ENCODE measurements at regions not wholly inside any gene's neighbourhood (a gene's known extent, or its start where the extent isn't known, plus 50 kb on each side); places are given as distances from the start of the nearest gene placed in this dataset.

DNA sequence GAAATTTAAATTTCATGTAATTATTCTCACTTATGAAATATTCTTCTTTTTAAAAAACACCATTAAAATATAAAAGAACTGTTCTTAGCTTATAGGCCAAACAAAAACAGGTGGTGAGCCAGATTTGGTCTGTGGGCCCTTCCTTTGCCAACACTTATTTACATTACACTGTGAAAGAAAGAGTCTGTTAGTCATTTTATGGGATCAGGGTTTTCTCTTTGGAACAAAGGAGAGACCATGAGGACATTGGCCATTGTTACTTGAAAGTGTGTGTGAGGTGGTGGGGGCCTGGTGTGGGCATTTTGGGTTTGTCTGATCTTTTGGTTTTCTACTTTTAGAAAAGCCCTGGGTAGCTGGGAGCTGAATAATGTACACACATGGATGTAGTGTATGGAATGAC lies 62.7 kb downstream of the TTC6 start:
- TF ChIP-seq, protein P1, sequence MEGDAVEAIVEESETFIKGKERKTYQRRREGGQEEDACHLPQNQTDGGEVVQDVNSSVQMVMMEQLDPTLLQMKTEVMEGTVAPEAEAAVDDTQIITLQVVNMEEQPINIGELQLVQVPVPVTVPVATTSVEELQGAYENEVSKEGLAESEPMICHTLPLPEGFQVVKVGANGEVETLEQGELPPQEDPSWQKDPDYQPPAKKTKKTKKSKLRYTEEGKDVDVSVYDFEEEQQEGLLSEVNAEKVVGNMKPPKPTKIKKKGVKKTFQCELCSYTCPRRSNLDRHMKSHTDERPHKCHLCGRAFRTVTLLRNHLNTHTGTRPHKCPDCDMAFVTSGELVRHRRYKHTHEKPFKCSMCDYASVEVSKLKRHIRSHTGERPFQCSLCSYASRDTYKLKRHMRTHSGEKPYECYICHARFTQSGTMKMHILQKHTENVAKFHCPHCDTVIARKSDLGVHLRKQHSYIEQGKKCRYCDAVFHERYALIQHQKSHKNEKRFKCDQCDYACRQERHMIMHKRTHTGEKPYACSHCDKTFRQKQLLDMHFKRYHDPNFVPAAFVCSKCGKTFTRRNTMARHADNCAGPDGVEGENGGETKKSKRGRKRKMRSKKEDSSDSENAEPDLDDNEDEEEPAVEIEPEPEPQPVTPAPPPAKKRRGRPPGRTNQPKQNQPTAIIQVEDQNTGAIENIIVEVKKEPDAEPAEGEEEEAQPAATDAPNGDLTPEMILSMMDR (IDR thresholded peaks at IDR 0.05; ENCODE audit: insufficient read depth, low read depth, low read length), result no peak
- TF ChIP-seq EZH2 (IDR thresholded peaks at IDR 0.05; ENCODE audit: insufficient read depth, low read length), result no peak
- no peaks in the 10 kb centered on the region for H3K36me3 ChIP-seq (ENCODE audit: insufficient read depth, low read length)
- DNase-seq (ENCODE audit: low read depth) (no peak), FAIRE-seq (no peak)
- no peak overlapping the region for H3K27ac ChIP-seq (ENCODE audit: low read depth, low read length)
- no peak overlapping the region for H3K4me2 ChIP-seq (ENCODE audit: low read length)
- H2AFZ ChIP-seq (ENCODE audit: low read depth, low read length), result no peak overlapping the region
- H3K9me3 ChIP-seq (ENCODE audit: insufficient read depth, low read depth, low read length), result no peaks in the 10 kb centered on the region
- H3K27me3 ChIP-seq (ENCODE audit: insufficient read depth, low read length), result no peaks in the 10 kb centered on the region
- H3K9ac ChIP-seq (ENCODE audit: low read length), result no peak overlapping the region
- H3K4me3 ChIP-seq (ENCODE audit: insufficient read depth, low read depth, low read length), result no peak overlapping the region
- no peaks in the 10 kb centered on the region for H3K36me3 Mint-ChIP-seq (ENCODE audit: low read depth, unreplicated experiment)
- peaks cover 3% of the 10 kb centered on the region for H3K9me3 Mint-ChIP-seq (ENCODE audit: unreplicated experiment)
- no peak overlapping the region for H3K27ac Mint-ChIP-seq (ENCODE audit: unreplicated experiment)
- H3K27me3 Mint-ChIP-seq (ENCODE audit: low read depth, unreplicated experiment), result no peaks in the 10 kb centered on the region
- no peaks in the 10 kb centered on the region for H3K79me2 ChIP-seq (ENCODE audit: insufficient read depth, low read length)
- peaks cover 4% of the 10 kb centered on the region for H3K4me1 Mint-ChIP-seq (ENCODE audit: low read depth, unreplicated experiment)
- H4K20me1 ChIP-seq (ENCODE audit: insufficient read depth, low read length), result no peaks in the 10 kb centered on the region
- H3K4me1 ChIP-seq (ENCODE audit: insufficient read depth, low read length), result peaks cover 6% of the 10 kb centered on the region
- no peak overlapping the region for H3K4me3 Mint-ChIP-seq (ENCODE audit: unreplicated experiment)

DNA sequence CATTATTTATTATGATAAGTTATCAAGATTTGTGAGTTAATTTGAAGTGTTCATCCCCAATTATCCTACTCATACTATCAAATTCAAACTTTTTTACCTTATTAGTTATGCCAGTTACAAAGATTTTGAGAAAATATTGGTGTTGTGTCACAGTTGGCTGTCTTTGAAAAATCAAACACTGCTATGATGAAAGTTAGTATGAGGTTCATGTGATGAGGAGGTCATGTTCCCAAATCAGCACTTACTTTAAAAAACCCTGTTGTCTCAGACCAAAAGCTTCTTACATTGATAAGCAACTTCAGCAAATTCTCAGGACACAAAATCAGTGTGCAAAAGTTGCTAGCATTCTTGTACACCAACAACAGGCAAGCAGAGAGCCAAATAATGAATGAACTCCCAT lies 68.1 kb downstream of the TTC6 start:
- Histone ChIP-seq H3K36me3 (ENCODE audit: insufficient read depth, low read length) (no peaks in the 10 kb centered on the region), H3K9ac (ENCODE audit: low read length) (no peak overlapping the region), H3K79me2 (ENCODE audit: insufficient read depth, low read length) (no peaks in the 10 kb centered on the region), H3K27me3 (ENCODE audit: insufficient read depth, low read length) (no peaks in the 10 kb centered on the region), H3K27ac (ENCODE audit: low read depth, low read length) (no peak overlapping the region), H3K9me3 (ENCODE audit: insufficient read depth, low read depth, low read length) (no peaks in the 10 kb centered on the region), H3K4me1 (ENCODE audit: insufficient read depth, low read length) (peaks cover 3% of the 10 kb centered on the region), H3K4me2 (ENCODE audit: low read length) (no peak overlapping the region), H4K20me1 (ENCODE audit: insufficient read depth, low read length) (no peaks in the 10 kb centered on the region), H3K4me3 (ENCODE audit: insufficient read depth, low read depth, low read length) (no peak overlapping the region), H2AFZ (ENCODE audit: low read depth, low read length) (no peak overlapping the region)
- FAIRE-seq (no peak), DNase-seq (ENCODE audit: low read depth) (no peak)
- no peak for TF ChIP-seq EZH2 (IDR thresholded peaks at IDR 0.05; ENCODE audit: insufficient read depth, low read length)
- TF ChIP-seq, protein P1 (IDR thresholded peaks at IDR 0.05; ENCODE audit: insufficient read depth, low read depth, low read length), result no peak
- H3K4me1 Mint-ChIP-seq (ENCODE audit: low read depth, unreplicated experiment), result peaks cover 1% of the 10 kb centered on the region
- H3K36me3 Mint-ChIP-seq (ENCODE audit: low read depth, unreplicated experiment), result no peaks in the 10 kb centered on the region
- peaks cover 3% of the 10 kb centered on the region for H3K9me3 Mint-ChIP-seq (ENCODE audit: unreplicated experiment)
- H3K4me3 Mint-ChIP-seq (ENCODE audit: unreplicated experiment), result no peak overlapping the region
- no peak overlapping the region for H3K27ac Mint-ChIP-seq (ENCODE audit: unreplicated experiment)
- no peaks in the 10 kb centered on the region for H3K27me3 Mint-ChIP-seq (ENCODE audit: low read depth, unreplicated experiment)

DNA sequence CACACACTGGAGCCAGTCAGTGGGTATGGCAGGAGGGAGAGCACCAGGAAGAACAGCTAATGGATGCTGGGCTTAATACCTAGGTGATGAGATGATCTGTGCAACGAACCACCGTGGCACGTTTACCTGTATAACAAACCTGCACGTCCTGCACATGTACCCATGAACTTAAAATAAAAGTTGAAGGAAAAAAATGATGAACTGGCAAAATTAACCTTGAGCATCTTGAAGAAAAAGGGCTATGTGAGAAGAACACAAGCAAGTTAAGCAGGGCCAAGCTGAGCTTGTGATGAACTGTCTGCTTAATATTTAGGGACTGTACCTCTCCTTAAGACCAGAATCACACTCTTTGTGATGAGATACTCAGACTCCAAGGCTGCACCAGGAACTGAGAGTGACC lies 70.0 kb downstream of the TTC6 start:
- H3K27me3 Mint-ChIP-seq (ENCODE audit: low read depth, unreplicated experiment), result no peaks in the 10 kb centered on the region
- Histone ChIP-seq H3K9me3 (ENCODE audit: insufficient read depth, low read depth, low read length) (no peaks in the 10 kb centered on the region), H3K27ac (ENCODE audit: low read depth, low read length) (no peak overlapping the region), H3K27me3 (ENCODE audit: insufficient read depth, low read length) (no peaks in the 10 kb centered on the region), H3K4me1 (ENCODE audit: insufficient read depth, low read length) (peaks cover 4% of the 10 kb centered on the region), H3K4me3 (ENCODE audit: insufficient read depth, low read depth, low read length) (no peak overlapping the region), H3K9ac (ENCODE audit: low read length) (no peak overlapping the region), H3K36me3 (ENCODE audit: insufficient read depth, low read length) (no peaks in the 10 kb centered on the region), H3K79me2 (ENCODE audit: insufficient read depth, low read length) (no peaks in the 10 kb centered on the region), H3K4me2 (ENCODE audit: low read length) (no peak overlapping the region), H2AFZ (ENCODE audit: low read depth, low read length) (no peak overlapping the region), H4K20me1 (ENCODE audit: insufficient read depth, low read length) (no peaks in the 10 kb centered on the region)
- TF ChIP-seq EZH2 (IDR thresholded peaks at IDR 0.05; ENCODE audit: insufficient read depth, low read length), result no peak
- TF ChIP-seq, protein P1 (IDR thresholded peaks at IDR 0.05; ENCODE audit: insufficient read depth, low read depth, low read length), result no peak
- no peak overlapping the region for H3K27ac Mint-ChIP-seq (ENCODE audit: unreplicated experiment)
- no peak overlapping the region for H3K4me3 Mint-ChIP-seq (ENCODE audit: unreplicated experiment)
- DNase-seq (ENCODE audit: low read depth) (no peak), FAIRE-seq (no peak)
- H3K4me1 Mint-ChIP-seq (ENCODE audit: low read depth, unreplicated experiment), result peaks cover 1% of the 10 kb centered on the region
- peaks cover 3% of the 10 kb centered on the region for H3K9me3 Mint-ChIP-seq (ENCODE audit: unreplicated experiment)
- H3K36me3 Mint-ChIP-seq (ENCODE audit: low read depth, unreplicated experiment), result no peaks in the 10 kb centered on the region

Data from astrocyte (in vitro differentiated cells and primary cell).